K562 (cell line): ENCODE measurements at regions not wholly inside any gene's neighbourhood (a gene's known extent, or its start where the extent isn't known, plus 50 kb on each side); places are given as distances from the start of the nearest gene placed in this dataset.

Experiments used
- MAX ChIP-seq: sonication (generic); formaldehyde crosslinking; IDR thresholded peaks from 2 replicates; pipeline ENCODE4 v1.9.0; 2022; ENCODE audit warnings: mild to moderate bottlenecking, missing genetic modification reagents
- RAD21 ChIP-seq, 2 experiments: fragments of 250-450 bp in 1 of 2; fragments of 450-650 bp in 1 of 2; sonication (Bioruptor Pico) in 1 of 2; formaldehyde crosslinking in 1 of 2; IDR thresholded peaks in 1 of 2; conservative IDR thresholded peaks in 1 of 2; 2 replicates each; pipeline versions ENCODE4 v1.4.0 to v1.8.0; 2020 to 2022; ENCODE audit warnings: mild to moderate bottlenecking in 2 of 2, moderate library complexity in 1 of 2
- TARDBP ChIP-seq: fragments of 450-650 bp; IDR thresholded peaks from 2 replicates; pipeline ENCODE4 v1.6.1; 2016

GRCh38 chr11:116460156-116460920 is 312.4 kb downstream of the BUD13 start:
- TF ChIP-seq TARDBP (no peak), RAD21 (CRISPR knock-in tag; conservative IDR thresholded peaks at IDR 0.05 in 1 of 2, IDR thresholded peaks at IDR 0.05 in 1 of 2) (no peak), MAX (CRISPR knock-in tag) (no peak)
